ENCODE measurements at regions not wholly inside any gene's neighbourhood (a gene's known extent, or its start where the extent isn't known, plus 50 kb on each side); places are given as distances from the start of the nearest gene placed in this dataset.

GRCh38 chr4:46442963-46443362 lies 53.0 kb upstream of the GABRA2 start:
- Histone ChIP-seq H3K36me3 (ENCODE audit: control insufficient read depth, insufficient read depth, low read length) (no peaks in the 10 kb centered on the region), H4K20me1 (replicated peaks; ENCODE audit: control insufficient read depth, insufficient read depth, low read length) (no peaks in the 10 kb centered on the region), H3K4me1 (replicated peaks in 1 of 2; ENCODE audit: control insufficient read depth in 2 of 2, insufficient read depth in 2 of 2, low read length in 2 of 2) (no peaks in the 10 kb centered on the region), H3K27ac (ENCODE audit: extremely low read depth, low read depth, low read length) (no peak overlapping the region), H3K9me3 (replicated peaks; ENCODE audit: control insufficient read depth, insufficient read depth, low read depth, low read length) (no peaks in the 10 kb centered on the region), H3K79me2 (ENCODE audit: control insufficient read depth, insufficient read depth, low read length) (no peaks in the 10 kb centered on the region), H3K9me1 (ENCODE audit: control insufficient read depth, insufficient read depth, low read length) (no peaks in the 10 kb centered on the region), H3K27me3 (ENCODE audit: control insufficient read depth in 2 of 2, insufficient read depth in 2 of 2, low read length in 2 of 2) (no peaks in the 10 kb centered on the region), H3K4me3 (no peak overlapping the region), H2AFZ (ENCODE audit: low read depth, low read length) (no peak overlapping the region), H3K4me2 (ENCODE audit: insufficient read depth, low read length) (no peak overlapping the region), H3K9ac (ENCODE audit: insufficient read depth in 1 of 2, low read depth in 2 of 2, low read length in 2 of 2) (no peak overlapping the region)
- in situ Hi-C loops (cut with MboI) (no loop called here), intact Hi-C loops (cut with micrococcal nuclease) (no loop called here)
- ChIA-PET POLR2A (no interaction called here), CTCF (ENCODE audit: low intra/inter-chr PET ratio) (no interaction called here)
- BruUV-seq (replicated peaks), result no TSS peak
- WGBS (ENCODE audit: insufficient coverage, low coverage, missing lambda C conversion rate), result 3% methylated on average over 2 of the region's 2 CpGs
- DNase-seq (ENCODE audit: extremely low read depth in 1 of 4, low spot score in 3 of 4), result no peak
- TF ChIP-seq CREB5 (CRISPR knock-in tag; IDR thresholded peaks at IDR 0.05) (no peak), TRIM28 (IDR thresholded peaks at IDR 0.05) (no peak), ZNF41 (CRISPR knock-in tag; conservative IDR thresholded peaks at IDR 0.05) (no peak), RBM25 (IDR thresholded peaks at IDR 0.05; ENCODE audit: low read depth, low read length, severe bottlenecking) (no peak), ZNF408 (CRISPR knock-in tag; IDR thresholded peaks at IDR 0.05; ENCODE audit: low read depth) (no peak), LEF1 (IDR thresholded peaks at IDR 0.05) (no peak), PCBP1 (IDR thresholded peaks at IDR 0.05; ENCODE audit: low read depth, low read length, poor library complexity, severe bottlenecking) (no peak), ARID1B (IDR thresholded peaks at IDR 0.05) (no peak)
- TF ChIP-seq, protein P1, sequence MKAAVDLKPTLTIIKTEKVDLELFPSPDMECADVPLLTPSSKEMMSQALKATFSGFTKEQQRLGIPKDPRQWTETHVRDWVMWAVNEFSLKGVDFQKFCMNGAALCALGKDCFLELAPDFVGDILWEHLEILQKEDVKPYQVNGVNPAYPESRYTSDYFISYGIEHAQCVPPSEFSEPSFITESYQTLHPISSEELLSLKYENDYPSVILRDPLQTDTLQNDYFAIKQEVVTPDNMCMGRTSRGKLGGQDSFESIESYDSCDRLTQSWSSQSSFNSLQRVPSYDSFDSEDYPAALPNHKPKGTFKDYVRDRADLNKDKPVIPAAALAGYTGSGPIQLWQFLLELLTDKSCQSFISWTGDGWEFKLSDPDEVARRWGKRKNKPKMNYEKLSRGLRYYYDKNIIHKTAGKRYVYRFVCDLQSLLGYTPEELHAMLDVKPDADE (conservative IDR thresholded peaks at IDR 0.05; ENCODE audit: control insufficient read depth, low read depth, low read length), result no peak
- FAIRE-seq, result no peak
- ATAC-seq, result no peak
